Chondrocyte (in vitro differentiated cells): ENCODE measurements at regions not wholly inside any gene's neighbourhood (a gene's known extent, or its start where the extent isn't known, plus 50 kb on each side); places are given as distances from the start of the nearest gene placed in this dataset.

Source experiments
- DNase-seq: peaks from one replicate; pipeline ENCODE4 v3.0.0; 2021; ENCODE audit warnings: mixed read lengths, low spot score
- H3K27ac Mint-ChIP-seq: one replicate; pipeline ENCODE4 v1.8.0; 2021; ENCODE audit warnings: mild to moderate bottlenecking, moderate library complexity, mixed read lengths; ENCODE audit not compliant: unreplicated experiment
- H3K27me3 Mint-ChIP-seq: 2 replicates; pipeline ENCODE4 v1.8.0; 2021; ENCODE audit warnings: low read depth, mixed read lengths
- H3K36me3 Mint-ChIP-seq: 2 replicates; pipeline ENCODE4 v1.8.0; 2021; ENCODE audit warnings: low read depth, mixed read lengths
- H3K4me1 Mint-ChIP-seq: 2 replicates; pipeline ENCODE4 v1.8.0; 2021; ENCODE audit warnings: low read depth, mild to moderate bottlenecking, mixed read lengths
- H3K4me3 Mint-ChIP-seq: one replicate; pipeline ENCODE4 v1.8.0; 2021; ENCODE audit warnings: mild to moderate bottlenecking, moderate library complexity, mixed read lengths; ENCODE audit not compliant: unreplicated experiment
- H3K9me3 Mint-ChIP-seq: 2 replicates; pipeline ENCODE4 v1.8.0; 2021; ENCODE audit warnings: low read depth, mixed read lengths
- TF ChIP-seq, protein P1 (sequence below): fragments of 200-600 bp; sonication (generic); IDR thresholded peaks from 2 replicates; pipeline ENCODE4 v1.5.0; 2021; ENCODE audit warnings: antibody characterized with exemption, mild to moderate bottlenecking, moderate library complexity

DNA sequence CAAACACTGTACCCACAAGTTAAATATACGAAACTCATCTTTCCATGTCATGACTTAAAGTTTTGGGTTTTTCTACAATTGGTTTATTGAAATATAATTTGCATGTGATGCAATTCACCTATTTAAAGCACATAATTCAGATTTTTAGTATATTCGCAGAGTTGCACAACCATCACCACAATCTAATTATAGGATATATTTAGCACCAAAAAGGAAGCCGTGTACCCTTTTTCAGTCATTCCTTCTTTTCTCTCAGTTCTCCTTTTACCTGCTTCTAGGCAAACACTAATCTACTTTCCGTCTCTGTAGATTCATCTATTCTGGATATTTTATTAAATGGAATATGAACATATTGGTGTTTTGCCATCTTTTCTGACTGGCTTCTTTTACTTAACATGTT lies 1458.1 kb upstream of the TENM4 start:
- no peaks in the 10 kb centered on the region for H3K36me3 Mint-ChIP-seq
- no peak for DNase-seq
- no peak overlapping the region for H3K4me3 Mint-ChIP-seq
- TF ChIP-seq, protein P1, sequence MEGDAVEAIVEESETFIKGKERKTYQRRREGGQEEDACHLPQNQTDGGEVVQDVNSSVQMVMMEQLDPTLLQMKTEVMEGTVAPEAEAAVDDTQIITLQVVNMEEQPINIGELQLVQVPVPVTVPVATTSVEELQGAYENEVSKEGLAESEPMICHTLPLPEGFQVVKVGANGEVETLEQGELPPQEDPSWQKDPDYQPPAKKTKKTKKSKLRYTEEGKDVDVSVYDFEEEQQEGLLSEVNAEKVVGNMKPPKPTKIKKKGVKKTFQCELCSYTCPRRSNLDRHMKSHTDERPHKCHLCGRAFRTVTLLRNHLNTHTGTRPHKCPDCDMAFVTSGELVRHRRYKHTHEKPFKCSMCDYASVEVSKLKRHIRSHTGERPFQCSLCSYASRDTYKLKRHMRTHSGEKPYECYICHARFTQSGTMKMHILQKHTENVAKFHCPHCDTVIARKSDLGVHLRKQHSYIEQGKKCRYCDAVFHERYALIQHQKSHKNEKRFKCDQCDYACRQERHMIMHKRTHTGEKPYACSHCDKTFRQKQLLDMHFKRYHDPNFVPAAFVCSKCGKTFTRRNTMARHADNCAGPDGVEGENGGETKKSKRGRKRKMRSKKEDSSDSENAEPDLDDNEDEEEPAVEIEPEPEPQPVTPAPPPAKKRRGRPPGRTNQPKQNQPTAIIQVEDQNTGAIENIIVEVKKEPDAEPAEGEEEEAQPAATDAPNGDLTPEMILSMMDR: no peak
- no peaks in the 10 kb centered on the region for H3K4me1 Mint-ChIP-seq
- H3K27ac Mint-ChIP-seq: no peak overlapping the region
- no peaks in the 10 kb centered on the region for H3K9me3 Mint-ChIP-seq
- peaks cover 3% of the 10 kb centered on the region for H3K27me3 Mint-ChIP-seq

DNA sequence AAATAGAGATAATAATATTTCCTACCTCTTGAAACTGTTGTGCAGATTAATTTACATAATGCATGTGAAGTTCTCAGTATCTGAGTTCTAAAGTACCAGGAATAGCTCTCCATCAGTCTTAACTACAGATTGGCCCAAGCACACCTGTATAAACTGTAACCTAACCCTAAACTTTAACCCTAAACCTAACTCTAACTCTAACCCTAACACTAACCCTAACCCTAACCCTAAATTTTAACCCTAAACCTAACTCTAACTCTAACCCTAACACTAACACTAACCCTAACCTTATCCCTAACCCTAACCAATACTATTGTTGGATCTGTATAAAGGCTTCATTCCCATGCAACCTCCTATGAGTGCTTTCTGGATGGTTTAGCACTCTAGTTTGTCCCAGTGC lies 1445.9 kb upstream of the TENM4 start:
- DNase-seq: no peak
- Mint-ChIP-seq H3K27me3 (peaks cover 3% of the 10 kb centered on the region), H3K4me3 (no peak overlapping the region), H3K9me3 (no peaks in the 10 kb centered on the region), H3K36me3 (no peaks in the 10 kb centered on the region), H3K27ac (no peak overlapping the region), H3K4me1 (no peaks in the 10 kb centered on the region)
- TF ChIP-seq, protein P1: no peak

DNA sequence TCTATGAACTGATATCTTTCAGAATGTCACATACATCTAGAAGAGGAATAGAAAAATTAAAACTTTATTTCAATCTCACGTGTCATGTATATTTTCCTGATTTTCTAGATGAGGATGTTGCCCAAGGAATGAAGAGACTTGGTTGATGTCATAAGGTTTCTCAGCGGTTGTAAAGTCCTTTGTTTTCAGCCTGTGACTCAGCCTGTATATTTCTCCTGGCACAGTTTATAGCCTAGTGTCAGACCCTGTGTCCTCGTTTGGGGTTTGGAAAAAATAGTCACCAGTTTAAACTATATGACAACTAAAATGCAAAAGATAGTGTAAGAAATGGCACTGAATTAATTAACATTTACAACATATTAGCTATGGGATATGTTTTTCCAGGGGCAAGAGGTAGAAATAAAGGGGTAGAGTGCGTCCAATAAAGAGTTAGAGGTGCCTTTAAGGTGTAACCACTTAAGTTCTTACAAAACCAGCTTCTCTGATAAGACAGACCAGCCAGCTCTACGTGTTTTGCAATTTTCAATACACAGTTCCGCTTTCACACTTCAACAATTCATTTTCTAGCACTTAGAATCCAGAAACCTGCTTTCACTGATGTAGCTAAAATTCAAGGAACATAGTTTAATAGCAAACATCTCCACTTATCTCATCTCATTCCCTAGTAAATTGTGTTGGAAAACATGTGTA lies 1432.6 kb upstream of the TENM4 start:
- H3K27me3 Mint-ChIP-seq: peaks cover 8% of the 10 kb centered on the region
- TF ChIP-seq, protein P1: no peak
- H3K27ac Mint-ChIP-seq: no peak overlapping the region
- H3K4me1 Mint-ChIP-seq: no peaks in the 10 kb centered on the region
- no peaks in the 10 kb centered on the region for H3K9me3 Mint-ChIP-seq
- no peak for DNase-seq
- H3K4me3 Mint-ChIP-seq: no peak overlapping the region
- H3K36me3 Mint-ChIP-seq: no peaks in the 10 kb centered on the region

DNA sequence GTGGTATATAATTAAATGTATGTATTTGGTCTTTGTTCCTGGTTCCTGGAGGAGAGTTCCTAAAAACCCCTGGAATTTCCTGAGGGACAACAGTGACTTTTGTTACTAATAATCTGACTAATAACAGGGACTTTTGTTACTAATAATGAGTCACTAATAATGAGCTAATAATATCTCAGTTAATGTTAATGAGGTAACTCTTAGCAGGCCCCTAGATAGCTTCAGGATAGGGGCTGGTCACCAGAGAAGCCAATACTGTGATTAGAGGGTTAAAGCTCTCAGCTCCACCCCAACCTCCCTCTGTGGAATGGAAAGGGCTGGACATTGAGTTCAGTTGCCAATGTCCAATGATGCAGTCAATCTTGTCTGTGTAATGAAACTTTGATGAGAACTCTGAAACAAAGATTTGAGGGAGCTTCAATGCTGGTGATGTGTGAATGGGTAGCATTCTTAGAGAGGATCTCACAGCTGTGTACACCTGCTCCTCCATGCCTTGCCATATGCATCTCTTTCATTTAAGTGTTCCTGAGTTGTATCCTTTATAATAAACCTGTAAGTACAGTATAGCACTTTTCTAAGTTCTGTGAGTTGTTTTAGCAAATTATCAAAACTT lies 1431.4 kb upstream of the TENM4 start:
- no peaks in the 10 kb centered on the region for H3K4me1 Mint-ChIP-seq
- no peaks in the 10 kb centered on the region for H3K36me3 Mint-ChIP-seq
- no peak for DNase-seq
- no peaks in the 10 kb centered on the region for H3K9me3 Mint-ChIP-seq
- H3K4me3 Mint-ChIP-seq: no peak overlapping the region
- no peak overlapping the region for H3K27ac Mint-ChIP-seq
- TF ChIP-seq, protein P1: no peak
- peaks cover 8% of the 10 kb centered on the region for H3K27me3 Mint-ChIP-seq

DNA sequence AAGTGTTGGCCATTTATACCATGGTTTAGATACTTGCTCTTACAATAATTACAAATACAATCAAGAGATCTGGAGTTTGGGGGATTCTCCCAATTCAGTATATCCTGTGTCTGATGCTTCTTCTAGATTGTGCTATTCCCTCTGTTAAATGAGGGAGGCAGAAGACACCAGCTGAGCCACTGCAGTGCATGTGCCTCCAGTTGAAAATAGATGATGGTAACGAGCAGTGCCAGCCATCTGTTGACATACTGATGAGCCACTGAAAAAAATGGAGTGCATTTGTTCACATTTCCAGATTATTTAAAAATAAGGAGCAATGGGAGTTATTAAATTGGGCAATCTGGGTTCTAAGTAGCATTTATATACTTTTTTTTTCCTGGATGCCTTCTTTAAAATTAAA lies 1428.0 kb upstream of the TENM4 start:
- Mint-ChIP-seq H3K9me3 (no peaks in the 10 kb centered on the region), H3K4me3 (no peak overlapping the region), H3K27ac (no peak overlapping the region), H3K4me1 (no peaks in the 10 kb centered on the region), H3K27me3 (peaks cover 6% of the 10 kb centered on the region), H3K36me3 (no peaks in the 10 kb centered on the region)
- TF ChIP-seq, protein P1: no peak
- no peak for DNase-seq
